Loucy (cell line): ENCODE measurements at regions not wholly inside any gene's neighbourhood (a gene's known extent, or its start where the extent isn't known, plus 50 kb on each side); places are given as distances from the start of the nearest gene placed in this dataset.
A peak's percentile ranks its signal among the peaks of the same experiment; 100 is the strongest.

Experiments used
- H2AFZ ChIP-seq: fragments of 200-600 bp; sonication (generic); 2 replicates; pipeline ENCODE4 v1.6.0; 2016; ENCODE audit warnings: antibody characterized with exemption, mild to moderate bottlenecking, low read length, moderate library complexity
- H3F3A ChIP-seq: fragments of 200-600 bp; 2 replicates; pipeline ENCODE4 v1.6.0; 2016; ENCODE audit warnings: antibody characterized with exemption, low read depth, mild to moderate bottlenecking
- H3K27me3 ChIP-seq: fragments of 200-600 bp; sonication (generic); 2 replicates; pipeline ENCODE4 v1.6.1; 2014; ENCODE audit warnings: low read length, mild to moderate bottlenecking; ENCODE audit not compliant: insufficient read depth, poor library complexity, severe bottlenecking
- H3K36me3 ChIP-seq: fragments of 200-600 bp; sonication (generic); 2 replicates; pipeline ENCODE4 v1.6.1; 2016; ENCODE audit warnings: low read length; ENCODE audit not compliant: insufficient read depth
- H3K4me1 ChIP-seq: fragments of 200-600 bp; sonication (generic); 2 replicates; pipeline ENCODE4 v1.5.1; 2014; ENCODE audit warnings: low read length, mild to moderate bottlenecking; ENCODE audit not compliant: insufficient read depth, poor library complexity, severe bottlenecking
- H3K4me2 ChIP-seq: fragments of 200-600 bp; sonication (generic); 2 replicates; pipeline ENCODE4 v1.6.0; 2014; ENCODE audit warnings: antibody characterized with exemption, low read length, low read depth, mild to moderate bottlenecking; ENCODE audit not compliant: poor library complexity, severe bottlenecking
- H3K4me3 ChIP-seq: fragments of 200-600 bp; sonication (generic); 2 replicates; pipeline ENCODE4 v1.5.1; 2014; ENCODE audit warnings: low read length, mild to moderate bottlenecking, mixed read lengths; ENCODE audit not compliant: poor library complexity, severe bottlenecking
- H3K79me2 ChIP-seq: fragments of 200-600 bp; sonication (generic); 2 replicates; pipeline ENCODE4 v1.6.1; 2014; ENCODE audit warnings: low read length; ENCODE audit not compliant: insufficient read depth
- H3K9ac ChIP-seq: fragments of 200-600 bp; sonication (generic); 2 replicates; pipeline ENCODE4 v1.6.0; 2014; ENCODE audit warnings: mild to moderate bottlenecking, low read depth, low read length, moderate library complexity; ENCODE audit not compliant: poor library complexity, severe bottlenecking
- H3K9me2 ChIP-seq: fragments of 200-600 bp; sonication (generic); replicated peaks from 2 replicates; pipeline ENCODE4 v1.6.1; 2016; ENCODE audit warnings: low read depth, low read length, mixed read lengths
- H3K9me3 ChIP-seq: fragments of 200-600 bp; sonication (generic); 2 replicates; pipeline ENCODE4 v1.6.1; 2014; ENCODE audit warnings: mild to moderate bottlenecking, antibody characterized with exemption, low read length, low read depth; ENCODE audit not compliant: insufficient read depth
- H4K20me1 ChIP-seq: fragments of 200-600 bp; sonication (generic); 2 replicates; pipeline ENCODE4 v1.6.0; 2014; ENCODE audit warnings: antibody characterized with exemption, low read length, mild to moderate bottlenecking; ENCODE audit not compliant: insufficient read depth, poor library complexity, severe bottlenecking
- EZH2phosphoT487 ChIP-seq: fragments of 200-600 bp; IDR thresholded peaks from 2 replicates; pipeline ENCODE4 v1.6.1; 2018; ENCODE audit warnings: antibody characterized with exemption, mild to moderate bottlenecking, moderate library complexity, borderline replicate concordance
- TF ChIP-seq, protein P1 (sequence below): fragments of 200-600 bp; sonication (generic); conservative IDR thresholded peaks from 2 replicates; pipeline ENCODE4 v1.5.1; 2014; ENCODE audit warnings: mild to moderate bottlenecking, antibody characterized with exemption, low read length

DNA sequence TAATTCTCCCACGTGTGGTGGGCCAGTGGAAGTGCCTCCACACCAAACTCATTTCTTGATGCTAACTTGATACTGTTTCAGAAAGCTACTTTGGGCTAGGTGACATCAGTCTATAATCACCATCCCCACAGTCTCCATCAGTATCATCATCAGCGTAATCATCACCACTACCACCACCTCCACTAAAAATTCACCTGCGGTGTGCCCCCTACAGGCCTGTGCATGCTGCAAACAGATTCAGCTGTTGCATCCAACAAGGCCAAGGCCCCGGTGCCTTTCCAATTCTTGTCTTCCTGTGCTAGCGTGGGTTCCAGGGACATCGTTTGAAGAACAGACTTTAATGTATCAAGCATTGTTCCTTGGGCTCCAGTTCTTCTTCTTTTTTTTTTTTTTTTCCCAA lies 201.3 kb upstream of the EXOC2 start:
- no peaks in the 10 kb centered on the region for H3K4me1 ChIP-seq
- no peak overlapping the region for H2AFZ ChIP-seq
- no peaks in the 10 kb centered on the region for H3K79me2 ChIP-seq
- H3K9ac ChIP-seq, result no peak overlapping the region
- TF ChIP-seq, protein P1, sequence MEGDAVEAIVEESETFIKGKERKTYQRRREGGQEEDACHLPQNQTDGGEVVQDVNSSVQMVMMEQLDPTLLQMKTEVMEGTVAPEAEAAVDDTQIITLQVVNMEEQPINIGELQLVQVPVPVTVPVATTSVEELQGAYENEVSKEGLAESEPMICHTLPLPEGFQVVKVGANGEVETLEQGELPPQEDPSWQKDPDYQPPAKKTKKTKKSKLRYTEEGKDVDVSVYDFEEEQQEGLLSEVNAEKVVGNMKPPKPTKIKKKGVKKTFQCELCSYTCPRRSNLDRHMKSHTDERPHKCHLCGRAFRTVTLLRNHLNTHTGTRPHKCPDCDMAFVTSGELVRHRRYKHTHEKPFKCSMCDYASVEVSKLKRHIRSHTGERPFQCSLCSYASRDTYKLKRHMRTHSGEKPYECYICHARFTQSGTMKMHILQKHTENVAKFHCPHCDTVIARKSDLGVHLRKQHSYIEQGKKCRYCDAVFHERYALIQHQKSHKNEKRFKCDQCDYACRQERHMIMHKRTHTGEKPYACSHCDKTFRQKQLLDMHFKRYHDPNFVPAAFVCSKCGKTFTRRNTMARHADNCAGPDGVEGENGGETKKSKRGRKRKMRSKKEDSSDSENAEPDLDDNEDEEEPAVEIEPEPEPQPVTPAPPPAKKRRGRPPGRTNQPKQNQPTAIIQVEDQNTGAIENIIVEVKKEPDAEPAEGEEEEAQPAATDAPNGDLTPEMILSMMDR, result peak; percentile 60
- TF ChIP-seq EZH2phosphoT487, result no peak
- H3K27me3 ChIP-seq, result no peaks in the 10 kb centered on the region
- H3F3A ChIP-seq, result no peaks in the 10 kb centered on the region
- H3K9me3 ChIP-seq, result no peaks in the 10 kb centered on the region
- no peaks in the 10 kb centered on the region for H4K20me1 ChIP-seq
- no peaks in the 10 kb centered on the region for H3K36me3 ChIP-seq
- H3K4me3 ChIP-seq, result no peak overlapping the region
- H3K9me2 ChIP-seq, result no peaks in the 10 kb centered on the region
- no peak overlapping the region for H3K4me2 ChIP-seq

DNA sequence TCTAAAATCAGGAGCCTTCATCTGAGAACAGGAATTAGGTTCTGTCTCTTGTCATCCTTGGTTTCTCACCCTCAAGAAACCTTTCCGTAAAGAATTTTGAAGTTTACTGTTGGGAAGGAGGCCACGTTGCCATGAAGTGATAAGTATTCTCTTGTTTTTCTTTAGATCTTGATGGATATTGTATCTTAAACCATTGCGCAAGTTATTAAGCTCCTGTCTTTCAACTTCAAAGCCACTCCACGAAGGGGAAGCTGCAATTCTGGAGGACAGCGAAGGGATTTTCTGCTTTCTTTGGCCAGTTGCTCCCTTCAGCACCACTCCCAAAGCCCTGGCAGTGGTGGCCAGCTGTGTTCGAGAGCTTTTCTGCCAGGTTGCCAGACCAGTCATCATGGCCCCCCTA lies 198.1 kb upstream of the EXOC2 start:
- Histone ChIP-seq H3K4me3 (no peak overlapping the region), H3K4me1 (no peaks in the 10 kb centered on the region), H3K79me2 (no peaks in the 10 kb centered on the region), H3K9me2 (no peaks in the 10 kb centered on the region), H2AFZ (no peak overlapping the region), H3K27me3 (no peaks in the 10 kb centered on the region), H3K36me3 (no peaks in the 10 kb centered on the region), H4K20me1 (no peaks in the 10 kb centered on the region), H3K9me3 (no peaks in the 10 kb centered on the region), H3K4me2 (no peak overlapping the region), H3F3A (no peaks in the 10 kb centered on the region), H3K9ac (no peak overlapping the region)
- no peak for TF ChIP-seq EZH2phosphoT487
- TF ChIP-seq, protein P1, result no peak

DNA sequence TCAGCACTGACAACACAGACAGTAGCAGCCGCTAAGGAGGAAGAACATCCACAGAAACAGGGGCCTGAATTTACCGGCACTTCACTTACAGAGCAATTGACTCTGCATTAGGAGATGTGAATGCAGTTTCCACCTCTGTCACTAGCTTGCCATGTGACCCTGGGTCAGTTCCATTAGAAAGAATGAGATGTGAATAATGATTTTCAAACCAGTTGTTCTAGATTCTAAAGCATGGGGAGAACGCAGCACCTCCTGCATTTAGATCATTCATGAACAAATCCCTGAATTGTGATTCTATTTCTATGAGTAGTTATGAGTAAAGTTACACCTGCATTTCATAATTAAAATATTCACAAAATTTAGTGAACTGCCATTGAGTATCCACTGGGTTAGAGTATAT lies 197.3 kb upstream of the EXOC2 start:
- H3K79me2 ChIP-seq, result no peaks in the 10 kb centered on the region
- H3K9me2 ChIP-seq, result no peaks in the 10 kb centered on the region
- TF ChIP-seq, protein P1, result no peak
- no peak for TF ChIP-seq EZH2phosphoT487
- H3K4me1 ChIP-seq, result no peaks in the 10 kb centered on the region
- H3F3A ChIP-seq, result no peaks in the 10 kb centered on the region
- no peaks in the 10 kb centered on the region for H3K9me3 ChIP-seq
- no peaks in the 10 kb centered on the region for H3K27me3 ChIP-seq
- no peak overlapping the region for H3K4me2 ChIP-seq
- H3K4me3 ChIP-seq, result no peak overlapping the region
- H3K36me3 ChIP-seq, result no peaks in the 10 kb centered on the region
- H3K9ac ChIP-seq, result no peak overlapping the region
- no peaks in the 10 kb centered on the region for H4K20me1 ChIP-seq
- no peak overlapping the region for H2AFZ ChIP-seq
